Activated naive CD4-positive, alpha-beta T cell treated with anti-CD3 and anti-CD28 coated beads for 36 hours (primary cell): ENCODE measurements at regions not wholly inside any gene's neighbourhood (a gene's known extent, or its start where the extent isn't known, plus 50 kb on each side); places are given as distances from the start of the nearest gene placed in this dataset.

Experiments used
- CTCF ChIA-PET: fragments of 350-600 bp; sonication (Branson Sonifier 250); formaldehyde crosslinking; loops from one replicate; lab custom pipeline; 2021; ENCODE audit warnings: antibody characterized with exemption; lab: Charles Lee
- DNase-seq: peaks from one replicate; pipeline ENCODE4 v3.0.0-alpha.2; 2020
- H3K27ac Mint-ChIP-seq: one replicate; pipeline ENCODE4 v1.8.0; 2021; ENCODE audit warnings: mild to moderate bottlenecking, mixed read lengths
- H3K27me3 Mint-ChIP-seq: one replicate; pipeline ENCODE4 v1.8.0; 2021; ENCODE audit warnings: low read depth, mixed read lengths
- H3K36me3 Mint-ChIP-seq: one replicate; pipeline ENCODE4 v1.8.0; 2021; ENCODE audit warnings: low read depth, mixed read lengths
- H3K4me1 Mint-ChIP-seq: one replicate; pipeline ENCODE4 v1.8.0; 2021; ENCODE audit warnings: low read depth, mixed read lengths
- H3K4me3 Mint-ChIP-seq: one replicate; pipeline ENCODE4 v1.8.0; 2021; ENCODE audit warnings: mild to moderate bottlenecking, moderate library complexity, mixed read lengths
- H3K9me3 Mint-ChIP-seq: one replicate; pipeline ENCODE4 v1.8.0; 2021; ENCODE audit warnings: mixed read lengths
- intact Hi-C: fragments of 100-400 bp; cut with micrococcal nuclease; formaldehyde crosslinking; loops from one replicate; pipeline ENCODE4 v1.15.1; 2023

DNA sequence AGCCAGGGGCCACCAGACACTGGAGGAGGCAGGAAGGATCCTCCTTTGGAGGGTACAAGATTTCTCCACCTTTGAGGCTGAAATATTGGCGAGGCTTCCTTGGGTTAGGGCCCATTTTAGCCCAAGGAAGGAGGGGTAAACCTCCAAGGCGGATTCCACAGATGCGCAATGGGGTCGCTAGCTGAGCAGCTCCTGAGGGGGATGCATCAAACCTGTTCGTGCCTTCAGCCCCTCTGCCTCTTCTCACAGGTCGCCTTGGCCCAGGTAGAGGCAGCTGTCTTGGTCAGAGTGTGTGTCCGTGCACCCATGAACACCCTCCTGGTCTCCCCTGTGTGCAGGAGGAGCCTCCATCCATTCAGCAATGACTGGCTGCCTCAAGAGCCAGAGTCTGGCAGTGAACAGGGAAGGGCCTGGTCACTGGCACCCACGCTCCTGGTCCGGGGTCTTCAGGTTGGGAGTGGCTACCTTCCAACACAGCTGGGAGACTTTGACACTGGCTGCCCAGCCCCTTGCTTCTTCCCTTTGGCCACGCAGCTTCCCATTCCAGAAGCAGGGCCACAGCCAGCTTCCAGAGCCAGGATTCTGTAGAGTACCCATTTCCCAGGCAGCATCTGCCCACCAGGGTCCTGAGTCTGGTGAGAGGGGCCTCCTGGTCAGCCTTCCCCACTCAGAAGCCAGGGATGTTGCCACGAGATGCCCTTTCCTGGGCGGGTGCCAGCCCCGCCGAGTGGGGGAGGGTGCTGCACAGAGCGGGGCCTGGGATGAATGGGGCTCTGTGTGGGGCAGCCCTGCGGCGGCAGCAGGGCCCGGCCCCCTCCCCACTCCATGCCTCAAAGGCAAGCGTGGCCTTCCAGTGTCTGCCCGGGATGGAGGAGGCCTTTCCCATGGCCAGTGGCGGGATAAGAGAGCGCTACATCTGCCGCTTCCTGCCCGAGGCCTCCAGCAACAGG is 95.8 kb upstream of the GPC1 start:
- H3K4me1 Mint-ChIP-seq = no peaks in the 10 kb centered on the region
- CTCF ChIA-PET = interaction anchor here (0.7 kb wide), 1 partner anchor 91 kb away, joined by 3 read pairs; no protein-coding TSS in a partner anchor
- intact Hi-C loops = no loop called here

DNA sequence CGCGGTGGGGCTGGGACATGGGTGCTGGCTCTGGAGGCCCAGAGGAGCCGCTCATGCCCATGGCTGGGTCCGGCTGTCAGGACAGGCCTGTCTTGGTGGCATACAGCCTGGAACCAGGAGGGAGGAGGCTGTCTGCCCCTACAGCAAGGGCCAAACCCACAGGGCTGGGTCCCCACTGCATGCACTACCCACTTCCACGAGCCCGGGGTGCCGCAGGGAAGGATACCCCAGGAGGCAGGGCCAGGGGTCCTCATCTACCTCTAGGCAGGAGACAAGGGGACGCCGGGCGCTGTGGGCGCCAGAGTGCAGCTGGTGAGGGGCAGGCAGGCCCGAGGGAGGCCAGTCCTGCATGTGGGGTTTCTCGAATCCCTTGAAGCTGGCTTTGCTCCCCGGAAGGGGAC is 95.1 kb upstream of the GPC1 start:
- Mint-ChIP-seq H3K27me3 (peaks cover 17% of the 10 kb centered on the region), H3K36me3 (no peaks in the 10 kb centered on the region), H3K9me3 (peaks cover 4% of the 10 kb centered on the region), H3K4me3 (no peak overlapping the region), H3K27ac (no peak overlapping the region), H3K4me1 (no peaks in the 10 kb centered on the region)
- intact Hi-C loops = no loop called here
- CTCF ChIA-PET = no interaction called here
- no peak for DNase-seq

More for the DNA sequence above, 95.8 kb upstream of the GPC1 start:
- Mint-ChIP-seq H3K4me3 (no peak overlapping the region), H3K27ac (no peak overlapping the region), H3K36me3 (no peaks in the 10 kb centered on the region), H3K27me3 (peaks cover 17% of the 10 kb centered on the region), H3K9me3 (no peaks in the 10 kb centered on the region)
- DNase-seq = no peak

- DNase-seq = no peak
- CTCF ChIA-PET = no interaction called here
- Mint-ChIP-seq H3K4me3 (no peak overlapping the region), H3K4me1 (no peaks in the 10 kb centered on the region), H3K27ac (no peak overlapping the region), H3K36me3 (no peaks in the 10 kb centered on the region), H3K9me3 (peaks cover 8% of the 10 kb centered on the region), H3K27me3 (peaks cover 13% of the 10 kb centered on the region)
- intact Hi-C loops = no loop called here
Measured at GRCh38 chr2:240341064-240341463, 94.4 kb upstream of the GPC1 start.

GRCh38 chr2:240343548-240343947 is 91.9 kb upstream of the GPC1 start:
- intact Hi-C loops = no loop called here
- peaks cover 2% of the 10 kb centered on the region for H3K27me3 Mint-ChIP-seq
- H3K4me1 Mint-ChIP-seq = no peaks in the 10 kb centered on the region
- H3K36me3 Mint-ChIP-seq = no peaks in the 10 kb centered on the region
- peaks cover 8% of the 10 kb centered on the region for H3K9me3 Mint-ChIP-seq
- no peak for DNase-seq
- no peak overlapping the region for H3K4me3 Mint-ChIP-seq
- no peak overlapping the region for H3K27ac Mint-ChIP-seq
- CTCF ChIA-PET = no interaction called here

DNA sequence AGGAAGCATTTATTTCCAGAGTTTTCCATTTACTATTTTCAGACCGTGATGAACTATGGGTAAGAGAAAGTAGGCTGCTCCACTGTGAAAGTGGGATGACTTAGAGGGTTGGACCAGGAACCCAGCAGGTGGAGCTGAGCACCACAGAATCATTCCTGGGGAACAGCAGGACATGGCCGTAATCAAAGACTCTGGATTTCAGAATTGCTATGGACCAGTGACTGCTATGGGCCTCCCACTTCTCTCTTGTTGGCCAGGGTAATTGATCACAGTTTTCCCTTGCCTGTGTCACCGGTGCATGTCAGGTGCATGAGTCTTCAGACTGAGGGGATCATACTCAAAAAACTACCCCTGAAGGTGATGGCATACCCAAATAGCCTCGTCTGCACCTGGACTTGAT is 90.6 kb upstream of the GPC1 start:
- intact Hi-C loops = no loop called here
- CTCF ChIA-PET = no interaction called here
- H3K9me3 Mint-ChIP-seq = peaks cover 8% of the 10 kb centered on the region
- H3K27ac Mint-ChIP-seq = no peak overlapping the region
- H3K4me3 Mint-ChIP-seq = no peak overlapping the region
- no peaks in the 10 kb centered on the region for H3K27me3 Mint-ChIP-seq
- H3K4me1 Mint-ChIP-seq = no peaks in the 10 kb centered on the region
- no peak for DNase-seq
- no peaks in the 10 kb centered on the region for H3K36me3 Mint-ChIP-seq

GRCh38 chr2:240346015-240346752 is 89.3 kb upstream of the GPC1 start:
- Mint-ChIP-seq H3K36me3 (no peaks in the 10 kb centered on the region), H3K4me1 (no peaks in the 10 kb centered on the region), H3K27ac (no peak overlapping the region), H3K27me3 (peaks cover 8% of the 10 kb centered on the region), H3K9me3 (peaks cover 8% of the 10 kb centered on the region), H3K4me3 (no peak overlapping the region)
- CTCF ChIA-PET = no interaction called here
- no peak for DNase-seq
- intact Hi-C loops = no loop called here

DNA sequence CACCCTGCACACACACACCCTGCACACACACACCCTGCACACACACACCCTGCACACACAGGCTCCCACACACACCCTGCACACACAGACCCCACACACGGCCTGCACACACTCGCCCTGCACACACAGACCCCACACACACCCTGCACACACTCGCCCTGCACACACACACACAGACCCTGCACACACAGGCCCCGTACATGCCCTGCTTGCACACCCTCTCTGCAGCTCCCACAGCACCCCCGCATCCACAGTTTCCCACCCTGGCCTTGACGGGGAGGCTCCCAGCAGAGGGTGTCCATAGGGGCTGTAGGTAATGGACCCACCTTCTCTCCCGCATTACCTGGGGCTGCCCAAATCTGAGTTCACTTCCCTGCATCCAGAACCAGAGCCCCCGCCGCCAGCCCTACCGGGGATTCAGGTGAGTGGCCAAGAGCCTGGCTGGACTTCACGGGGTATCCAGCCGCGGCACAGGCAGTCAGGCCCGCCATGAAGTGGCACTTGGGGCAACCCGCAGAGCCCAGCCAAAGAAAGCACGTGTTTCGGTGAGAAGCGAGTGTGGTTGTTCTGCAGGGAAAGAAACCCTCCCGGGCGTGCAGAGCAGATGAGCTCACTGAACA is 88.6 kb upstream of the GPC1 start:
- H3K36me3 Mint-ChIP-seq = no peaks in the 10 kb centered on the region
- H3K27ac Mint-ChIP-seq = no peak overlapping the region
- no peak overlapping the region for H3K4me3 Mint-ChIP-seq
- no peak for DNase-seq
- CTCF ChIA-PET = no interaction called here
- peaks cover 8% of the 10 kb centered on the region for H3K9me3 Mint-ChIP-seq
- H3K27me3 Mint-ChIP-seq = peaks cover 8% of the 10 kb centered on the region
- intact Hi-C loops = no loop called here
- no peaks in the 10 kb centered on the region for H3K4me1 Mint-ChIP-seq

GRCh38 chr2:240347373-240347940 is 88.0 kb upstream of the GPC1 start:
- H3K4me3 Mint-ChIP-seq = no peak overlapping the region
- H3K27ac Mint-ChIP-seq = no peak overlapping the region
- peaks cover 8% of the 10 kb centered on the region for H3K9me3 Mint-ChIP-seq
- no peaks in the 10 kb centered on the region for H3K4me1 Mint-ChIP-seq
- intact Hi-C loops = no loop called here
- CTCF ChIA-PET = no interaction called here
- no peaks in the 10 kb centered on the region for H3K36me3 Mint-ChIP-seq
- H3K27me3 Mint-ChIP-seq = peaks cover 8% of the 10 kb centered on the region
- no peak for DNase-seq

DNA sequence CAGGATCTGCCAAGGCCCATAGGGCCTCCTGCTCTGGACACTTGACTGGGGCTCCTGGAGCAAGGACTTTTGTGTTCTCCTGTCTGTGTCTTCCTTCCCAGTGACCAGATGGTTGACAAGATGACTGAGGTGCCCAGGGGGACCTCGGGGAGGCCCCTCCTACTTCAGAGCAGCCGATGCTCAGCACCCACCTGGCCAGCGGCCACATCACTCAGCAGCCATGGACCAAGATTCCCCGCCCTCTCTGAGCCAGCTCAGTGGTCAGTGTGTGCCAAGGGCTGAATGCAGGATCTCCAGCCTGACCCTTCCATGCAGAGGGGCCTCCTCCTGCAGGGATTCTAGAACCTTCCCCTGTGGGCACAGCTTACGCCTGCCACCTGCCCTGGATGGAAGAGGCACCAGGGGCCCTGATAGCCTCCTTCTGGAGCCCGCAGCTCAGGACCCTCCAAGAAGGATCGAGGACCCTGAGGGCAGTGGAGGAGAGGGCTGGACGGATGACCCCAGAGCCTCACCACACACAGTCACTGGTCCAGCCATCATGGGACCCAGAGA is 87.4 kb upstream of the GPC1 start:
- peaks cover 8% of the 10 kb centered on the region for H3K9me3 Mint-ChIP-seq
- CTCF ChIA-PET = no interaction called here
- peaks cover 8% of the 10 kb centered on the region for H3K27me3 Mint-ChIP-seq
- no peaks in the 10 kb centered on the region for H3K36me3 Mint-ChIP-seq
- H3K4me3 Mint-ChIP-seq = no peak overlapping the region
- no peaks in the 10 kb centered on the region for H3K4me1 Mint-ChIP-seq
- H3K27ac Mint-ChIP-seq = no peak overlapping the region
- intact Hi-C loops = no loop called here
- DNase-seq = no peak

GRCh38 chr2:240348522-240348921 is 86.9 kb upstream of the GPC1 start:
- intact Hi-C loops = no loop called here
- no peaks in the 10 kb centered on the region for H3K4me1 Mint-ChIP-seq
- H3K36me3 Mint-ChIP-seq = no peaks in the 10 kb centered on the region
- H3K27me3 Mint-ChIP-seq = peaks cover 8% of the 10 kb centered on the region
- H3K4me3 Mint-ChIP-seq = no peak overlapping the region
- H3K9me3 Mint-ChIP-seq = peaks cover 8% of the 10 kb centered on the region
- CTCF ChIA-PET = no interaction called here
- DNase-seq = no peak
- H3K27ac Mint-ChIP-seq = no peak overlapping the region

- H3K27ac Mint-ChIP-seq = no peak overlapping the region
- no peaks in the 10 kb centered on the region for H3K36me3 Mint-ChIP-seq
- peaks cover 8% of the 10 kb centered on the region for H3K9me3 Mint-ChIP-seq
- no peak overlapping the region for H3K4me3 Mint-ChIP-seq
- CTCF ChIA-PET = interaction anchor here (0.7 kb wide), 1 partner anchor 52 kb away, joined by 3 read pairs; no protein-coding TSS in a partner anchor
- no peaks in the 10 kb centered on the region for H3K4me1 Mint-ChIP-seq
- DNase-seq = no peak
- intact Hi-C loops = no loop called here
- H3K27me3 Mint-ChIP-seq = peaks cover 8% of the 10 kb centered on the region
Measured at GRCh38 chr2:240349133-240350005, 86.1 kb upstream of the GPC1 start.
